ENCODE measurements at regions not wholly inside any gene's neighbourhood (a gene's known extent, or its start where the extent isn't known, plus 50 kb on each side); places are given as distances from the start of the nearest gene placed in this dataset.

- Histone ChIP-seq H3K4me3 (replicated peaks in 1 of 4; ENCODE audit: control extremely low read depth in 1 of 4, insufficient read depth in 1 of 4, low read depth in 3 of 4, low read length in 4 of 4) (no peak overlapping the region), H2AFZ (ENCODE audit: low read length) (no peak overlapping the region), H3K4me1 (ENCODE audit: control insufficient read depth, extremely low read depth, insufficient read depth, low read length) (peaks cover 2% of the 10 kb centered on the region), H3K9me3 (ENCODE audit: control insufficient read depth, insufficient read depth, low read depth, low read length) (no peaks in the 10 kb centered on the region), H3K9ac (ENCODE audit: insufficient read depth, low read length) (no peak overlapping the region), H3K27ac (ENCODE audit: insufficient read depth, low read length) (no peak overlapping the region), H3K4me2 (ENCODE audit: extremely low read depth, insufficient read depth, low read length) (no peak overlapping the region), H4K20me1 (ENCODE audit: control insufficient read depth, extremely low read depth, insufficient read depth, low read length) (no peaks in the 10 kb centered on the region), H3K36me3 (ENCODE audit: control insufficient read depth, insufficient read depth, low read length) (no peaks in the 10 kb centered on the region), H3K79me2 (ENCODE audit: control insufficient read depth, insufficient read depth, low read length) (no peaks in the 10 kb centered on the region), H3K27me3 (ENCODE audit: control insufficient read depth, insufficient read depth, low read length) (peaks cover 10% of the 10 kb centered on the region)
- no peak for TF ChIP-seq EZH2 (IDR thresholded peaks at IDR 0.05; ENCODE audit: low read length, missing control alignments)
- no peak for TF ChIP-seq CTCF (conservative IDR thresholded peaks at IDR 0.05 in 1 of 2, IDR thresholded peaks at IDR 0.05 in 1 of 2; ENCODE audit: low read depth in 1 of 2, low read length in 2 of 2)
- DNase-seq (ENCODE audit: low read depth in 2 of 2) = no peak
Observed at GRCh38 chr7:45242698-45243097, 85.1 kb downstream of the RAMP3 start.

- Histone ChIP-seq H3K36me3 (ENCODE audit: control insufficient read depth, insufficient read depth, low read length) (no peaks in the 10 kb centered on the region), H3K27me3 (ENCODE audit: control insufficient read depth, insufficient read depth, low read length) (peaks cover 10% of the 10 kb centered on the region), H3K27ac (ENCODE audit: insufficient read depth, low read length) (no peak overlapping the region), H4K20me1 (ENCODE audit: control insufficient read depth, extremely low read depth, insufficient read depth, low read length) (no peaks in the 10 kb centered on the region), H3K9me3 (ENCODE audit: control insufficient read depth, insufficient read depth, low read depth, low read length) (no peaks in the 10 kb centered on the region), H3K9ac (ENCODE audit: insufficient read depth, low read length) (no peak overlapping the region), H3K79me2 (ENCODE audit: control insufficient read depth, insufficient read depth, low read length) (no peaks in the 10 kb centered on the region), H2AFZ (ENCODE audit: low read length) (no peak overlapping the region), H3K4me2 (ENCODE audit: extremely low read depth, insufficient read depth, low read length) (no peak overlapping the region), H3K4me3 (replicated peaks in 1 of 4; ENCODE audit: control extremely low read depth in 1 of 4, insufficient read depth in 1 of 4, low read depth in 3 of 4, low read length in 4 of 4) (no peak overlapping the region), H3K4me1 (ENCODE audit: control insufficient read depth, extremely low read depth, insufficient read depth, low read length) (no peaks in the 10 kb centered on the region)
- DNase-seq (ENCODE audit: low read depth in 2 of 2) = no peak
- no peak for TF ChIP-seq EZH2 (IDR thresholded peaks at IDR 0.05; ENCODE audit: low read length, missing control alignments)
- no peak for TF ChIP-seq CTCF (conservative IDR thresholded peaks at IDR 0.05 in 1 of 2, IDR thresholded peaks at IDR 0.05 in 1 of 2; ENCODE audit: low read depth in 1 of 2, low read length in 2 of 2)
Observed at GRCh38 chr7:45244981-45245380, 87.4 kb downstream of the RAMP3 start.

GRCh38 chr7:45246339-45246738 is 88.7 kb downstream of the RAMP3 start:
- H3K4me3 ChIP-seq (replicated peaks in 1 of 4; ENCODE audit: control extremely low read depth in 1 of 4, insufficient read depth in 1 of 4, low read depth in 3 of 4, low read length in 4 of 4) = no peak overlapping the region
- H3K27ac ChIP-seq (ENCODE audit: insufficient read depth, low read length) = no peak overlapping the region
- H3K9ac ChIP-seq (ENCODE audit: insufficient read depth, low read length) = no peak overlapping the region
- H2AFZ ChIP-seq (ENCODE audit: low read length) = no peak overlapping the region
- H3K36me3 ChIP-seq (ENCODE audit: control insufficient read depth, insufficient read depth, low read length) = no peaks in the 10 kb centered on the region
- no peak overlapping the region for H3K4me2 ChIP-seq (ENCODE audit: extremely low read depth, insufficient read depth, low read length)
- no peaks in the 10 kb centered on the region for H3K4me1 ChIP-seq (ENCODE audit: control insufficient read depth, extremely low read depth, insufficient read depth, low read length)
- no peak for DNase-seq (ENCODE audit: low read depth in 2 of 2)
- H4K20me1 ChIP-seq (ENCODE audit: control insufficient read depth, extremely low read depth, insufficient read depth, low read length) = no peaks in the 10 kb centered on the region
- peaks cover 10% of the 10 kb centered on the region for H3K27me3 ChIP-seq (ENCODE audit: control insufficient read depth, insufficient read depth, low read length)
- no peaks in the 10 kb centered on the region for H3K79me2 ChIP-seq (ENCODE audit: control insufficient read depth, insufficient read depth, low read length)
- no peaks in the 10 kb centered on the region for H3K9me3 ChIP-seq (ENCODE audit: control insufficient read depth, insufficient read depth, low read depth, low read length)
- TF ChIP-seq CTCF (conservative IDR thresholded peaks at IDR 0.05 in 1 of 2, IDR thresholded peaks at IDR 0.05 in 1 of 2; ENCODE audit: low read depth in 1 of 2, low read length in 2 of 2) (no peak), EZH2 (IDR thresholded peaks at IDR 0.05; ENCODE audit: low read length, missing control alignments) (no peak)

Data from fibroblast of lung (primary cell).